ENCODE measurements at regions not wholly inside any gene's neighbourhood (a gene's known extent, or its start where the extent isn't known, plus 50 kb on each side); places are given as distances from the start of the nearest gene placed in this dataset.

DNA sequence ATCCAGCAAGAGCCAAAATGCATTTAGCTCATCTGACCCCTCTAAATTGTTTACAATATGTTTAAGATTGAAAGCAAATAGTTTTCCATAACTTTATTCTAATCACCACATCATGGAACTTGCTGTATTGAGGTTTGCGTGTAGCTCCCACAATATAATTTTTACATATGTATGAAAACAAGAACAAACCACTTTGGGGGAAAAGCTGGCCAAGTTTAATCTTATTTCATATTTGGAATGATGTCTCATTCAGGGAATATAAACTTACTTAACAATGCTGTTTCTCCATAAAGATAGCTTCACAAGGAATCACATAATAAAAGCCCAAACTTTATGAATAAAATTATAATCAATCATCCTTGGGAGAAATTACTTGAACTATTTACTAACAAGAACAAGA is 194.6 kb upstream of the PCSK5 start:
- TF ChIP-seq, protein P1, sequence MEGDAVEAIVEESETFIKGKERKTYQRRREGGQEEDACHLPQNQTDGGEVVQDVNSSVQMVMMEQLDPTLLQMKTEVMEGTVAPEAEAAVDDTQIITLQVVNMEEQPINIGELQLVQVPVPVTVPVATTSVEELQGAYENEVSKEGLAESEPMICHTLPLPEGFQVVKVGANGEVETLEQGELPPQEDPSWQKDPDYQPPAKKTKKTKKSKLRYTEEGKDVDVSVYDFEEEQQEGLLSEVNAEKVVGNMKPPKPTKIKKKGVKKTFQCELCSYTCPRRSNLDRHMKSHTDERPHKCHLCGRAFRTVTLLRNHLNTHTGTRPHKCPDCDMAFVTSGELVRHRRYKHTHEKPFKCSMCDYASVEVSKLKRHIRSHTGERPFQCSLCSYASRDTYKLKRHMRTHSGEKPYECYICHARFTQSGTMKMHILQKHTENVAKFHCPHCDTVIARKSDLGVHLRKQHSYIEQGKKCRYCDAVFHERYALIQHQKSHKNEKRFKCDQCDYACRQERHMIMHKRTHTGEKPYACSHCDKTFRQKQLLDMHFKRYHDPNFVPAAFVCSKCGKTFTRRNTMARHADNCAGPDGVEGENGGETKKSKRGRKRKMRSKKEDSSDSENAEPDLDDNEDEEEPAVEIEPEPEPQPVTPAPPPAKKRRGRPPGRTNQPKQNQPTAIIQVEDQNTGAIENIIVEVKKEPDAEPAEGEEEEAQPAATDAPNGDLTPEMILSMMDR (IDR thresholded peaks at IDR 0.05; ENCODE audit: borderline replicate concordance): no peak
- Histone ChIP-seq H3K4me1 (peaks cover 8% of the 10 kb centered on the region), H3K9me3 (replicated peaks) (no peaks in the 10 kb centered on the region), H3K27ac (replicated peaks) (no peak overlapping the region), H3K36me3 (no peaks in the 10 kb centered on the region), H3K4me3 (no peak overlapping the region), H3K27me3 (ENCODE audit: low read depth) (no peaks in the 10 kb centered on the region)
- no peak for DNase-seq
- intact Hi-C loops (cut with micrococcal nuclease): no loop called here

DNA sequence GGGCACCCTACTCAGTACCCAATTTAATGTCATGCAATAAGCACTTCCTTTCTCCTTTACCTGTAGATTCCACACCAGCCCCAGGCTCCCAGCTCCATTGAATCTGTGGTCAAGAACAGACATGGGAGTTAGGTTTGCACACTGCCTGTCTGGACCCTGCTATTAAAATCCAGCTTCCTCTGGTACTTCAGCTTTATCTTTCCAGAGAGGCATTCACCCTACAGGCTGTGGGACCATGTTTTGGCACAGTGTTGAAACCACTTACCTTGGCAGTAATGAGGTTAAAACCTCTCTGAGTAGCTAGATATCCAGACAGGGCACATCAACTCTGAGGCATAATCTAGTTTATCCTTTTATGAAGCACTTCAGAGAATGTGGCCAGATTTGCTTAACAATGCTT is 191.5 kb upstream of the PCSK5 start:
- TF ChIP-seq, protein P1 (IDR thresholded peaks at IDR 0.05; ENCODE audit: borderline replicate concordance): no peak
- Histone ChIP-seq H3K4me3 (no peak overlapping the region), H3K27me3 (ENCODE audit: low read depth) (no peaks in the 10 kb centered on the region), H3K36me3 (no peaks in the 10 kb centered on the region), H3K27ac (replicated peaks) (peak overlapping the region; percentile 82), H3K9me3 (replicated peaks) (peaks cover 10% of the 10 kb centered on the region), H3K4me1 (peaks cover 8% of the 10 kb centered on the region)
- no peak for DNase-seq
- intact Hi-C loops (cut with micrococcal nuclease): no loop called here

DNA sequence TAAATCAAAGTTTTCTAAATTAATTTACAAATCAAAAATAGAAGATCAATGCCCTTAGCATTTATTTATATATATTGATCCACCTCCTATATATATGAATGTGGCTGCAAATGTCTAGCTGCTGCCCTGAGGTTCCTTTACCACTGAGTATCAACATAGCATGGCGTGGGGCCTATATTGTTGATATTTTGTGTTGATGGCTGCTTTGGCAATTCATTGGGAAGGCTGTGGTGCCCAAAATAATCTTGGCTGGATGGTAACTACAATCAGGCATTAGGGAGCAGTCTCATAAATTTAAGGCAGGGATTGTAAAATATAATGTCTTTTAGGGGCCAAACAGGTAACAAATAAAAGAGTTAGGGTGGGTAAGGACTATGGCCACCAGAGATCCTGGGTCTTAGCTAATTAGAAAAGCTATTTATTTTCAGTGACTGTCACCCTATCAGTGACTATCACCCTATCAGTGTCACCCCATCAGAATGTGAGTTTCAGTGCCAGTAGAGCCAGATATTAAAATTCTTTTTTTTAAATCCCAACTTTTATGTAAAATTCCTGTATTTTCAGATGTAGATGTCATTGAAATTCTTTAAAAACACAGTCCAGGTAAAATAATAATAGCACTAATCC is 190.7 kb upstream of the PCSK5 start:
- Histone ChIP-seq H3K9me3 (replicated peaks) (peaks cover 14% of the 10 kb centered on the region), H3K36me3 (no peaks in the 10 kb centered on the region), H3K27me3 (ENCODE audit: low read depth) (no peaks in the 10 kb centered on the region), H3K27ac (replicated peaks) (peak overlapping the region; percentile 82), H3K4me3 (no peak overlapping the region), H3K4me1 (peaks cover 8% of the 10 kb centered on the region)
- no peak for DNase-seq
- intact Hi-C loops (cut with micrococcal nuclease): no loop called here
- TF ChIP-seq, protein P1 (IDR thresholded peaks at IDR 0.05; ENCODE audit: borderline replicate concordance): no peak

DNA sequence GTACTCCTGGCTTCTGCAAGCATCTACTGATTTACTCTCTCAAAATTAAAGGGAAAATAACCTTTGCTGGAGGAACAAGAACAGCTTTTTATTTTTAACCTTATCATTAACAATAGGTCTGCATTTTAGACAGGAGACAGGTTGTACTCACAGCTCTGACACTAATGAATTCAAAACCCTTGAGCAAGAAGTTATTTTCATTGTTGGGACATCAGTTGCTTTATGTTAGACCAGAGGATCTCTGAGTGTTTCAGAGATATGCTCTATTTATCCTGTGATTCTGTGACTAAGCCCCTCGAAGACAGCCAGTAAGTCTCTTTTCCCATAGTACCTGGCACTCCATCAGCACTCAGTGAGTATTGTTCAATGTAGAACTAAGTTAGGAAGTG is 190.2 kb upstream of the PCSK5 start:
- Histone ChIP-seq H3K4me1 (peaks cover 8% of the 10 kb centered on the region), H3K36me3 (no peaks in the 10 kb centered on the region), H3K27ac (replicated peaks) (peak overlapping the region; percentile 82), H3K27me3 (ENCODE audit: low read depth) (no peaks in the 10 kb centered on the region), H3K4me3 (no peak overlapping the region), H3K9me3 (replicated peaks) (peaks cover 17% of the 10 kb centered on the region)
- DNase-seq: no peak
- intact Hi-C loops (cut with micrococcal nuclease): no loop called here
- TF ChIP-seq, protein P1 (IDR thresholded peaks at IDR 0.05; ENCODE audit: borderline replicate concordance): no peak

DNA sequence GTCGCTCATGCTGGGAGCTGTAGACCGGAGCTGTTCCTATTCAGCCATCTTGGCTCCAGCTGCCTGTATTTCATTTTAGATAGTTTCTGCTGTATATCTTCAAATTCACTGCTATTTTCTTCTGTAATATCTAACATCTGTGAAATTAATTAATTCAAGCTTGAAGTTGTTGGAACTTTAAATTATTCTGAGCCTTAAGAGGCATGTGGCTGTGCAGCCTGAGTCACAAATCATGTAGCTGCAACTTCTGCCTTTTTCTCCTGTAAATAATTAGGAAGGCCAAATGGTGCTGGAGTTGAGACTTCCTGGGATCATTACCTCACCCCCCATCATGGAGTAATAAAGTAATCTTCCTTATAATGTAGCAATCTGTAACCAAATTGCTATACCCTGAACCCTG is 183.3 kb upstream of the PCSK5 start:
- TF ChIP-seq, protein P1 (IDR thresholded peaks at IDR 0.05; ENCODE audit: borderline replicate concordance): no peak
- intact Hi-C loops (cut with micrococcal nuclease): no loop called here
- H3K27me3 ChIP-seq (ENCODE audit: low read depth): no peaks in the 10 kb centered on the region
- no peaks in the 10 kb centered on the region for H3K36me3 ChIP-seq
- H3K27ac ChIP-seq (replicated peaks): no peak overlapping the region
- H3K9me3 ChIP-seq (replicated peaks): peaks cover 26% of the 10 kb centered on the region
- H3K4me3 ChIP-seq: no peak overlapping the region
- peaks cover 2% of the 10 kb centered on the region for H3K4me1 ChIP-seq
- DNase-seq: no peak

All from left ventricle myocardium inferior (tissue), 1 donor.